Stimulated activated CD8-positive, alpha-beta memory T cell treated with anti-CD3 and anti-CD28 coated beads, Interleukin-4, amount 100 ng/mL, for 1 hour (primary cell): ENCODE measurements at regions not wholly inside any gene's neighbourhood (a gene's known extent, or its start where the extent isn't known, plus 50 kb on each side); places are given as distances from the start of the nearest gene placed in this dataset.

ENCODE experiments used
- DNase-seq, 2 donors: peaks; one replicate each; pipeline ENCODE4 v3.0.0-alpha.2; 2020; ENCODE audit warnings: low read depth in 2 of 2, low spot score in 1 of 2

DNA sequence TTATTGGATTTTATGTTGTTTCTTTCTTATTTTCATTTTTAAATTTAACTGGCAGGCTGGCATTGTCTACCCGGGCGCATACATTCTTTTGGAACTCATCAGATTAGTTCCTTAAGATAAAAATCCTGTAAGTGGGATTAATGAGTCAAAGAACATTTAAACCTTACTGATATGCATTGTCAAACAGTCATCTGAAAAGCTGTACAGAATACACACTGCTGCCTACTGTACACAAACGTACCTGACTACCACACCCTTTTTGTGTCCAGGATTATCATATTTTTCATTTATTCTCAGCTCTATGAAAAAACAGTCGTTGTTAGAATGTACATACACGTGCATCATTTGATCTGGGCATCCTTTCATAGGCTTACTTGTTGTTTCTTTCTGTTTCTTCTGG, 358.3 kb downstream of the EFNB2 start:
- DNase-seq, result no peak

DNA sequence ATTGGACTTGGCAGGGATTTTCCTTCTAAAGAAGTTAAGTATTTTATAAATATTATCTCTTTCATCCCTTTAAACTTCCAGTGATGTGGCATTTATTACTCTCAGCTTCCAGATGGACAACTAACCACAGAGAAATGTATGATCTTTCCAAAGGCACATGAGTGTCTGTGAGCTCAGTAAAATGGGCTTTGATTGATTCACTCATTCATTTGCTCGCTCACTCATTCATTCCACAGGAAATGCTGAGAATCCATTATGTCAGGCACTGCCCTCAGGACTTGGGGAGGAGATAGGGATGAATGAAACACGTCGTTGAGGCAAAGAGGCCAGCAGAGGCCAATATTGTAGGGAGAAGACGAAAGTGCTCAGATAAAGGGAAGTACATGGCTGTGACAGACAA, 359.3 kb downstream of the EFNB2 start:
- DNase-seq, result no peak

DNA sequence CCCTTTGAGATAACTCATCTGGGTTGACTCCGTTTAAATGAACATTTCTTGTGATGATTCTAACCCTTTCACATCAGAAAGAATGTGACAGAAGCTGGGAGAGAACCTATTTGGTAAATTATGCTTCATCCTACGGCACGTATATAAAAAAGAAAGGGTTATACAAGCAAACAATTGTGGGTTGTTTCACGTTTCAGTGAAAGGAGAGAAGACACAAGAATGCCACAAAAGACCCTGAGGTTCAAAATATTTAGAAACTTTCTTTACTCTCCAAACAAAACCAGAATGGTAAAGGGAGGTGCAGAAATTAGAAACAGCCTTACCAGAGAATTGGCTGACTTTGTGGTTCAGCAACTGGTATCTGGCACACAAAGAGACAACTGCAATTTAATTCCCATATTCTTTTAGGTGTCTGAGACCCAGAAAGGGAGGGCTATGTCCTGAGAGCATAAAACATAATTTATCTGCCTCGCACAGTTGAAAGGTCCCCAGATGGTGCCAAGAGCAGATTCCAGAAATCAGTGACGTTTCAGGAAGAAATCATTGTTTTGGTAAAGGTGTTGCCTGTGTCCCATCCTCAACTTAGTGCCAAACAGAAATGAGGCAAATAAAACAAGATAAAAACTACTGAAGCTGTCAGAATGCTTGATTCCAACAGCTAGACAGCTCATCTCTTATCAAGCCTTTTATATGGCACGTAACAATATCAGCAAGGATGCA, 361.4 kb downstream of the EFNB2 start:
- no peak for DNase-seq

DNA sequence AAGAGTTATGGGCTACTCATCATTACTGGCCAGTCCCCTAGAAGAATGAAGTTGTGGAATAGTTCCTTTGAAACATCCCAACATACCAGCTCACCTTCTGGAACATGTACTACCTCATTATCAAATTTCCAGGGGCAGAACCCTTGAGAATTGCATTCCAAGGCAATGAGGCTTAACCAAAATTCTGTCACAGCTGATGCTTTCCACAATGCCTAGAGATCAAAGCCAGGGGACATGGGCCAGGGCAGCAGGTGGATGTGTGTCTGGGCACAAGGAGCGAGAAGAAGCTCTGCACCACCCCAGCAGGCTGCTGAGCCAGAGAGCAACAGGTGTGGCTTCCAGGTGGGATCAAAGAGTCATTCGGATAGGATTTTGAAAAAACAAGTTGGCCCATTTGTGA, 362.1 kb downstream of the EFNB2 start:
- DNase-seq, result no peak

DNA sequence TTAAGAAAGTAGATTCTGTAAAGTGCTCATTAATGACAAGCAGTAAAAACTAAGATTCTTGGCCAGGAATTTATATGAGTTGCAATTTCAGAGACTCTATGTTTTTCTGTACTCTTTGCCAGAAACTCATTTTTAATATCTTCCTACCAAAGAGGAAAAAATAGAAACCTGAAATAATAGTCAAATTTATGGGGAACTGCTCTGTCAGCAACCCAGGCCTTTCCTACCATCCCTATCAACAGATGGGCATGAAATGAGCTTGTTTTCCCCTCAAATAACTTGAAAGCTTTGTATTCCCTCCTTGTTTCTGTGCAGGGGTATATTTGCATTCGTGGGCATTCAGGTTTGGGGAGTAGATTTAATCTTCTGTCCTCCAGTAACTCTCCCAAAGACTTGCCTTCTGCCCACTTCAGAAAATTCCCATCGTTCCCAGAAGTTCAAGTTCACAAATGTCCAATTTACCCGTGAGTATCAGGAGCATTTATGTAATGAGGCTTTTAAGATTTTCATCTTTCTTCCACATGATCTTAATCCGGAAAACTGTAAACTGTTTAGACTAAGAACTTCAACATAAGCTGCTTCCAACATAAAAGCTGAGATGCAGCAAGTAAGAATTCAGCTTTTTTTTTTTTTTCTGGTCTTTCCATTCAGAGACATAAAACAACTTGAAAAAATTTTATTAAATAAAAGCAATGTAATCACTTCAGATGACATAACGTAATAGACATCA, 363.1 kb downstream of the EFNB2 start:
- DNase-seq, result no peak

DNA sequence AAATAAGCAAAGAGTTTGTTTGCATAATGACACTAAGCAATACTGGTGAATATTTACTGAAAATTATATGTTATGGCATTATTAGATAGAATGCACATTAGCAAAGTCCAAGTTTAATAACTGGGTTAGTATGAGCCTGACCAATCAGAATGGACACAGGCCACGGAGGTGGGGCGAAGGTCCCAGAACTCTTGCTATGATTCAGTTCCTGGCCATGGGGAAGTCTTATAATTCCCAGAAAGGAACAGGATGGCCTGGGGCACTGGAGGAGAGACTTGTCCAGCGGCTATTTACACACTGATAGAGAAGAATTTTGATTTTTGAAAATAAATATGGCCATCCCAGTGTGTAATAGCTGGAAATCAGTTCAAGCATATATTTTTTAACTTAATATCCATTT, 372.0 kb downstream of the EFNB2 start:
- no peak for DNase-seq

DNA sequence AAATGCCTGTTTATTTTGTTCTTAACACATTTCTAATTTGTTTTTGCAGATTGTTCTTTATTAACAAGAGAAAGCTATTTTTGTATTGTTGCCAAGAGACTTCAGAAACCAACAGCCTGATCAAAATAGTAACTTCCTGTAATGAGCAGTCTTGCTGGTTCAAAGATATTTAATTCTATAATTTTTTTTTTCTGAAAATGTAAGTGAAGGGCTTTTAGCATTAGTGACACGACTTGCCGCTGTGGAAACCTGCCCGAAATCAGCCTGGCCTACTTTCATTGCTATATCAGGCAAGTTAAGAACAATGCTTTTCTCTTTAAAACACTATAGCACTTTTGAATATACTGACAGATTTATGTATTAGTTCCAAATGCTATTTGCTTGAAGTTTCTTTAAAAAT, 374.3 kb downstream of the EFNB2 start:
- no peak for DNase-seq

DNA sequence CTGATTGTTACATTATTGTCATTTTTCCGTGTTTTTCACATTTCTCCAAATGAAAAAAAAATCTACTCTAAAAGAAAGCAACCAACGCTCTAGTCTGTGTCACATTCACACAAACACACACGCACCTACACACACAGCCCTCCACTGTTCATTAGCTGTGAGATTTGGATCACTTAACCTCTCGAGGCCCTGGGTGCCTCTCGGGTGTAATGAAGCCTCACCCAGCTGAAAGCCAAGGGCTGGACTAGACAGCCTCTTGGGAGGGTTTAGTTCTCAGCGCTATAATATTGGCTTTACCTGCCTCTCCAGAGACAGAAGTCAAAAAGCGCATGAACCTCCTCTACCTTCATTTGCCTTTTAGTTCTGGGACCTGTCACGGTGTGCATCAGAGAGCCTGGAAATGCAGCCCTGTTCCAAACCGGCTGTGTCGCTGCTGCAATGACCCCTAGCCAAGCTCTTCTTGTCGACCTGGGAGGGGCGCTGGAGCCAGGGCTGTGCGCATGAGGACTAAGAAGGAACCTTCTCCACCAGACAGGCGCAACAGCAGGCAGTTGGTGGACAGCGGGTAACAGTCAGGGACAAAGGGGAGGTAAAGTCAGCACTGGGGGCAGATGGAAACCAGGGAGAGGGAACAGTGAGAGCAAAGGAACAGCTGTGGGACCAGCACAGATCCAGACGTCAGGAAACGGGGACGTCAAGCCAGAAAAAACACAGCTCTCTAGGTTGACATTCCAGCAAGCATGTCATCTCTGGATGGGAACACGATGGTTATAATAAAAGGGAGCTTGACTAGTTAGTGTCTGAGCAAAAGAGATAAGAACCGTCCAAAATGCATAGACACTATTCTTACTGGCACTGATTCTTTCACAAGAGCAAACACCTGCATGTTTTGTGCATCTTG, 375.9 kb downstream of the EFNB2 start:
- no peak for DNase-seq

DNA sequence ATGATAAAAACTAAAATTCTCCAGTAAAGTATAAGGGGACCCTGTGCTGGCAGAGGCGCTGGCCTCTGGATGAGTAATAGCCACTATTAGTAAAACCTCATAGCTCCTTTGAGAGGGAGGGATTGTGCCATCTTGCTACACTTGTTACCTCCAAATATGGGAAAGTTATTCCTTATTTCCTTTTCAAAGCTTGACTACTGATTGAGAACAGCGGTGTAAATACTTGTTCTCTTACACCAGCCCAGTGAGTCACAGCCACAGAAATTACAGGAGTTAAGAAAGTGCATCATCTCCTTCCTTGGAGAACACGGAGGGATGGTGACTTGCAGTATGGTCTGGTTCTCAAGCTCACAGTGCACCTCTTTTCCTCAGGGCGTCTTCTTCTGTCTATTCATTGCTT, 379.0 kb downstream of the EFNB2 start:
- no peak for DNase-seq

DNA sequence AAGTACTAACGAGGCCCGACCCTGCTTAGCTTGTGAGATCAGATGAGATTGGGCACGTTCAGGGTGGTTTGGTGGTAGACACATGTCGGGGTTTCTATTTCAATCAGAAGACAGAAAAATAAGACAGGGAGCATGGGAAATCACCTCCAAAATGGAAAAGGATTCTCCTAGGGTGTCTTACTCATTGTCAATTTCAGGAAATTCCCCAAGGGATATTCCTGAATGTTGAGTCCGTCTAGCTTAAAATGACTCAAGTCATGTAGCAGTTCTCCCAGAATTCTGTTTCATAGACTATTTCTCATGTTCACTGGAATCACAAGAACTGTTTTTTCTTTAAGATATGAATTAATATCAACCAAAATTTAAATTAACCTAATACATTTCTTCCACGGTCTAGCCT, 380.1 kb downstream of the EFNB2 start:
- DNase-seq, result no peak

DNA sequence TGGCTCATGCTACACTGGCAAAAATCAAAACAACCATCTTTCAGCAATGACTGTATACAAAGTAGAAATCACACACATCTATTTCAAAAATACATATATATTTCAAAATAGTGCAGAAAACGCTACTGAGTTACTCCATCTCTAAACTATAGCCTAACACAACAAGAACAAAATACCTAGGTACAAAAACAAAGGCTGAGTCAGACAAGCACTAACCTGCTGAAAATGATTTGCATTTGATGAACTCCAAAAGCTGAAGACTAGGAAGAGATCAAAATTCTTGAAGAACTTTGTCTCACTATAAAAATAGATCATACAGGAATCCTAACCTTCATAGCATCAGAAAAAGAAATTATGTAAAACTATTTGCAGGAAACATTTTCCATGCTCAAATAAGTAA, 381.6 kb downstream of the EFNB2 start:
- DNase-seq, result no peak

DNA sequence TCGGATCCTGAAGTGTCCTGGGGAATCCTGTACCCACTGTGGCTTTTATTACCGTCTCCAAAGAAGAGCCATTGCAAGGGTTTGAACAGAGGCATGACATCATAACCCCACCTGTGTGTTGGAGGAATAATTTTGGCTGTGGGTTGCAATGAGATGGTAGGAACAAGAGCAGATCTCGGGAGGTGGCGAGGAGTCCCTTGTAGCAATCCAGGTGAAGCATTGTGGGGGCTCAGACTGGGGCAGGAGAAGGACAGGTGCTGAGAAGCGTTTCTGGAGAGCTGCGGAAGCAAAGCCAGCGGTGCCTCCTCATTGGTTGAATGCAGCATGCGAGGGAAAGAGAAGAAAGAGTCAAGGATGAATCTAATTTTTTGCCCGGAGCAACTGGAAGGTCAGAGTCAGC, 382.4 kb downstream of the EFNB2 start:
- DNase-seq, result no peak

DNA sequence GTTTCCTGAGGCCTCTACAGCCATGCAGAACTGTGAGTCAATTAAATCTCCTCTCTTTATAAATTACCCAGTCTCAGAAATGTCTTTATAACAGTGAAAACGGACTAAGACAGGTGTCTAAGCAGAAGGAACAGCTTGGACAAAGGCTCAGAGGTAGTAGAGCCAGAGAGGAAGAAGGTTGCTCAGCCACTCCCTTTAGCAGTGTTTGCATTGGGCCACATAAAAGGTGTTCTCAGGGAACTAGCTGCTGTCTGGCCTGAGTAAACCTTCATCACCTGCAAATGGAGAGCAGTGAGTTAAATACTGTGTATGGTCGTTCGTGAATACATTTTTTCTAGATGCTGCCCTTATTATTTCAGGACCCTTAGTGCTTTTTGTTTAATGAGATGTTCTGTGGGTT, 383.4 kb downstream of the EFNB2 start:
- DNase-seq, result no peak

DNA sequence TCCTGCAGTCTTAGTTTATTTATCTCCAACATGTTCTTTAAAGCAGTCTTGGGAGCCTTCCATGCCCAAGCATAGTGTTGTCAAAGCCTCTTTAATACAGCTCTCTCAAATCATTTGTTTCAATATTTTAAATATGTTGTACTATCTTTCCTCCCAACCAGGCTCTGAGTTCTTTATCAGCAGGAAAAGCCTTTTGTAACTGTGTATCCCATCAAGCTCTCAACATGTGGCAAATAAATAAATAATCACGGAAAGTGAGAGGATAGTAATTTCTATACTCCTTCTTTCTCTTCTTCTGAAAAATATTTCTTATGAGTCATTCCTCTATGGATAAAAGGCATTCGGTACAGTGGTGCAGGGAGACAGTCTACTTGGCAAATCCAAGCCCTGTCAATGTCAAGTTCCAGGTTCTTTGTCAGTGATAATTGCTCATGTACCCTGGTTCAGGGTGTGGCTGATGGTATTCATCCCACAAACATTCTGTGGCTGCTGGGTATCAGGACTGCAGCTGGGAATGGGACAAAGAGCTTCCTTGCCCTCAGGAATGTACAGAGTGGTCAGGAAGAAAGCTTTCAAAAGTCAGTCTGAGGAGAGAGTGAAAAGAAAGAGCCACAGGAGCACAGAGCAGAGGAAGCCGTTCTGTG, 384.3 kb downstream of the EFNB2 start:
- DNase-seq, result no peak

DNA sequence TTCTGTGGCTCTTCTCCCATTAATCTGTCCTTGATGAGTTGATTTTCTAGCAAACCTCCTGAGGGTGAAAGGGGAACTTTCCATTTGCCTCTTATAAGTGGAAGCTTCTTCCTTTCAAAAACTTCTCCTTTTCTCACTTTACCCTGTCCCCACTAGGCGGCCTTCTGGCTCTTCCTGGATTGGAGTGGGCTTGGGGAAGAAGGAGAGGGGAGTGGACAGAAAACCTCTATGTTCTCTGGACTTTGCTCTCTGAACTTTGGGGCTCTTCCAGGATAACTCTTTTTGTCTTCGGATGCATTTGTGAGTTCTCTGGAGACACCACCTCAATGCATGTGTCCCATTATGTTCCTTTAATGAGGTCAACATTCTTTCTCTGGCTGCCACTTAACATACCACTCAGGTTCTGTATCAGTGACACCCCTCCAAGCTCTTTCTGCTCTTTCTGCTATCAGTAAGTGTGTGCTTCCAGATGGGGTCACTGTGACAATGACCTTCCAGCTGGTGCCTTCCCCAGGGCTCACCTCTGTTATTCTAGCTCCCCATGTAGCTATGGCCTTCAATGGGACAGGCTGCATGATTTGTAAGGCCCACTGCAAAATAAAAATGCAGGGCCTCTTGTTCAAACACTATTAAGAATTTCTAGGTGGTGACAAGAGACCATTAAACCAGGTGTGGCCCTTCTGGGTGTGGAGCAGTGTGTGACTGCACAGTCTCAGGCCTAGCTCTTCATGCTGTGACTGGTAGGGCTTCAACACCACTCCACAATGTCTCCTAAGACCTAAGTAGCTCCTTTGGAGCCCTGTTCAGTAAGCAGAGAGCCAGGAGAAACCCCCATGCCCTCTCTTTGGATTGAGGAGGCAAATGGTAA, 389.2 kb downstream of the EFNB2 start:
- DNase-seq, result no peak

DNA sequence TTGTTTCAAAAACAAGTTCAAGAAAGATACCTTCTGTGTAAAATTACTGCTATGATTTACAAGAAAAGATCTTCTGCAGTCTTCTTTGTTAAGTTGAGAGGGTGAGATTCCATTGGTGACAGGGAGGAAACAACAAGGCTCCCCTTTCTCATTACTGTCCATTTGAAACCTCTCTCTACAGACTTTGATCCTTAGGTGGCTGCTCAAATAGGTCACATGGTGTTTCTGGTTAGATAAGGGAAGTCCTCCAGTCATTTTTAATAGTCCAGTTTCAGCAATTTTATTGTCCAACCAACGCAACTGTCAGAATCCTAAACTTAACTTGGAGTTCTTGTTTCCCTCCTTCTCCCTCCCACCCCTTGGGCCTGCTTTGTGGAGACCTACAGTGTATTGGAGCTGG, 390.4 kb downstream of the EFNB2 start:
- DNase-seq, result no peak

DNA sequence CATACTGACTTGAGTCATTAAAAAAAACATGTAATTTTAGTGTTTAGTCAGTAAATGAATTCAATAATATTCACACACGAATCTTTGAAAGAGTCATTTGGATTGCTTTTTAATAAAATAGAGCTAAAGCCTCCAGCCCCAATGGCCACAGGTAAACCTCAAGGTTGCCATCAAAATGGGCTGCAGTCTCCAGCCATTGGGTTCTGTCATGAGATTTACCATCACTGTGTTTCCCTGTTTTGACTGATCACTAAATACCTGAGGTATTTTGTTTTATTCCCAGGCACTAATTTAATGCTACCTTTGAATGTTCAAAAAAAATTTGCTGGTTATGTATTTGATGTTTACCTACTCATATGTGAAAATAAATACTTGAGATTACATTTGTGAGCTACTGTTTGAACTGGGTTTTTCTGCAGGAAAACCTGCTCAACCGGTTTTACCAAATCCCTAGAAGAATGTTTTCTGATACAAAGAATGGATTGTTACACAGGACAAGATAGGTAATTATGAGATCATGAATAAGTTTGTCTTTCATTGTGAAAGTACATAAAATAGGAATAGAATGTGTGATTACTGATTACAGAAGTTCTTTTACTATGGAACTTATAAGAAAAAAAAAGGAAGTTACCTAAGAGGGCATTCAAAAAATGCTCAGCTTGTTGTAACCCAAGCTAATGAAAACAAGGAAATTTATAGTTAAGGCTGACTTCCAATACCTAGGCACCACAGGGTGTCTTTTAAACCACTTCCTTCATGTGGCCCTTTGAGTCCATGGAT, 391.3 kb downstream of the EFNB2 start:
- DNase-seq, result no peak

DNA sequence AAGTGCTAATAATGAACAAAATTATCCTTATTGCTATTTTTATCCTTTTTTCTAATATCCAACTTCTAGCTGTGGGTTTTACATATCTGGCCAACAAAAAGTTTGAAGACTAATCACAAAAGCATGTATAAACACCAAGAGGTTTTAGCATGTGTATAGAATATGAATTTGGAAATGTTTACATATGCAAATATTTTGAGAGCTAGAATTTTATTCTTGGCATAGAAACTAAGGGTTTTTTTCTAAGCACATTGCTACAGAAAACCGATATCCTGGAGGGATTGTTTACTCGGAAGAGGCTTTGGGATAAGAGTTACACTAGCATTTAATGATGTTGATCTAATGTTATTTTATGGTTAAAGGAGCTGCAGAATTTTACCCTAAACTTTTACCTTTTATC, 392.1 kb downstream of the EFNB2 start:
- DNase-seq, result no peak

DNA sequence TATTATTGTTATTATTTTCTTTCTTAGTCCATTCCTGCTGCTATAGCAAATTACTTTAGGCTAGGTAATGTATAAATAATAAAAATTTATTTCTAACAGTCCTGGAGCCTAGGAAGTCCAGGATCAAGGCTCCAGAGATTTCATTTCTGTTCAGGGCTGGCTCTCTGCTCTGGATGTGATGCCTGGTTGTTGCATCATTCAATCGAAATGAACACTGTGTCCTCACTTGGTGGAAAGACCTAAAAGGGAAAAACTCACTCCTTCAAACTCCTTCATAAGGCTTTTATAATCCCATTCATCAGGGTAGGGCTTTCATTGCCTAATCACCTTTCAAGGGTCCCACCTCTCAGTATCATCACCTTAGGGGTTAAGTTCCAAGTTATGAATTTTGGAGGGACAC, 395.0 kb downstream of the EFNB2 start:
- DNase-seq, result no peak

DNA sequence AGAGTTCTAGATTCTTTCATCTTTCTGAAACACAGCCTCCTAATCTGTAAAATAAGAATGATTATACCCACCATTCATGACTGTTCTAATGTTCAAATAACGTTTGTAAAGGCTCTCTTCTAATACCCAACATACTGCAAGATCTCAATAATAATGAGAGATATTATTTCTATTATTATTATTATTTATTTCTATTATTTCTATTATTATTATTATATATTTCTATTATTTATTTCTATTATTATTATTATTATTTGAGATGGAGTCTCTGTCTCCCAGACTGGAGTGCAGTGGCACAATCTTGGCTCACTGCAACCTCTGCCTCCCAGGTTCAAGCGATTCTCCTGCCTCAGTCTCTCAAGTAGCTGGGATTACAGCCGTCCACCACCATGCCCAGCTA, 395.5 kb downstream of the EFNB2 start:
- no peak for DNase-seq
